SK-N-MC (cell line): ENCODE measurements at regions not wholly inside any gene's neighbourhood (a gene's known extent, or its start where the extent isn't known, plus 50 kb on each side); places are given as distances from the start of the nearest gene placed in this dataset.

Experiments
- DNase-seq: peaks from one replicate; pipeline ENCODE4 v3.0.0-alpha.2; 2011; ENCODE audit warnings: low read depth, low spot score
- H3K27ac ChIP-seq: fragments of 200-600 bp; sonication (generic); 2 replicates; pipeline ENCODE4 v1.5.1; 2016; ENCODE audit warnings: mixed run types
- H3K36me3 ChIP-seq: fragments of 200-600 bp; sonication (generic); 2 replicates; pipeline ENCODE4 v1.6.1; 2017; ENCODE audit warnings: antibody characterized with exemption, low read length, mixed read lengths; ENCODE audit not compliant: insufficient read depth
- H3K4me3 ChIP-seq: fragments of 200-600 bp; sonication (generic); 2 replicates; pipeline ENCODE4 v1.5.1; 2016
- H3K9ac ChIP-seq: fragments of 200-600 bp; sonication (generic); 2 replicates; pipeline ENCODE4 v1.8.0; 2017; ENCODE audit warnings: mixed run types, mixed read lengths; ENCODE audit not compliant: insufficient read length
- H3K9me3 ChIP-seq: fragments of 200-600 bp; sonication (generic); 2 replicates; pipeline ENCODE4 v1.6.1; 2017; ENCODE audit warnings: low read depth, mild to moderate bottlenecking, antibody characterized with exemption, low read length, moderate library complexity, mixed read lengths
- EZH2 ChIP-seq: fragments of 200-600 bp; sonication (generic); IDR thresholded peaks from one replicate; pipeline ENCODE4 v1.6.1; 2017; ENCODE audit warnings: antibody characterized with exemption
- FOXP2 ChIP-seq: optimal IDR thresholded peaks from 2 replicates; pipeline ENCODE3; 2011; ENCODE audit warnings: mild to moderate bottlenecking, moderate library complexity; ENCODE audit not compliant: insufficient read depth; ENCODE audit errors: extremely low read length, control extremely low read depth
- POLR2AphosphoS5 ChIP-seq: IDR thresholded peaks from 2 replicates; pipeline ENCODE4 v1.6.1; 2012; ENCODE audit warnings: mild to moderate bottlenecking, low read depth, low read length, borderline replicate concordance

DNA sequence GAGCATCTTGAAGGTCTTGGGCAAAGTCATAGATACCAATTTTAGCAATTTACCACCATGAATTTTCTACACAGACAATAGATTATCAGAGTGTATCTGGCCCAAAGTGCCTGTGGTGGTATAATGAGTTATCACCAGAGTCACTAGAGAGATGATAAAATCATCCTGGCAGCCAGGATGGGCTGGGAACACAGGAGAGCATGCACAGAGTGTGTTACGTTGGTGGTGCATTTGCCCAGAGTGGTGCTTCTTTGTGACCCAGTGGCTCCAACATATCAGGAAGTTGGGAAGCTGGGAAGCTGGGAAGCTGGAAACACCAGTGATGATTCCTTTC, 236.7 kb upstream of the PROX1 start:
- TF ChIP-seq EZH2: no peak
- Histone ChIP-seq H3K27ac (no peak overlapping the region), H3K4me3 (no peak overlapping the region), H3K36me3 (no peaks in the 10 kb centered on the region), H3K9ac (no peak overlapping the region), H3K9me3 (no peaks in the 10 kb centered on the region)
- DNase-seq: no peak

DNA sequence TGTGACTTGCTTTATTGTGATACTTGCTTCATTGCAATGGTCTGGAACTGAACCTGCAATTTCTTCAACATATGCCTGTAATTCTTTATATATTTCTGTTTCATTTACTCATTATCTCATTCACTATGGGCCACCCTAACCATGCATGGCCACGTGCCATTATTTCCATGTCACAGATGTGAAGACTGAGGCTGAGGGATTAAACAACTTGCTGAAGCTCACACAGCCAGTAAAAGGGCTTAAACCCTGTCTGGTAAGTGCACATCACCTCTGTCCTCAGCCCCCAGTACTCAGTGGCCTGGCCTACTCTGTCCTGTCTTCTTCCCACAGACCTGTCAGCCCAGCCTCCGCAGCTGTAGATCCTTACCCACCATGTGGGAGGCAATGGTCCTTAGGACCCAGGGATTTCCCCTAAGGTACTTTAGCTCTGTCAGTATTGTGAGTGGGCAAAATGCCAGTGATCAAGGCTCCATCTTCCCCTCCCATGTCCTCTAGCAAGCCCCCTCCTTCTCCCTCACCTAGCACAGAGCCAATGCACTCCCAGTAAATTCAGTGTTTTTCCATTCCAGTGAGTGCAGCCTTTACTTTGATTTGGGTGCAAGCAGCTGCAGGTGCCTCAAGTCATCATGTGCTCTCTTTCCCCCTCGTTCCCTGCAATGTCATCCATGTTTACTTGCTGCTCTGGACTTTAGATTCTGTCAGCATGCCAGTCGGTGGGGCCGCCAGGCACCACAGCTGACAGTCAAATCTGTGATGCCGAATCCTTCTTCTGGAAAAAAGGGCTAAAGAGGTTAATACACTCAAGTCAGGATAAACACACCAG, 228.2 kb upstream of the PROX1 start:
- Histone ChIP-seq H3K9me3 (no peaks in the 10 kb centered on the region), H3K36me3 (no peaks in the 10 kb centered on the region), H3K9ac (no peak overlapping the region), H3K27ac (no peak overlapping the region), H3K4me3 (no peak overlapping the region)
- no peak for DNase-seq
- TF ChIP-seq EZH2 (no peak), POLR2AphosphoS5 (no peak), FOXP2 (no peak)

DNA sequence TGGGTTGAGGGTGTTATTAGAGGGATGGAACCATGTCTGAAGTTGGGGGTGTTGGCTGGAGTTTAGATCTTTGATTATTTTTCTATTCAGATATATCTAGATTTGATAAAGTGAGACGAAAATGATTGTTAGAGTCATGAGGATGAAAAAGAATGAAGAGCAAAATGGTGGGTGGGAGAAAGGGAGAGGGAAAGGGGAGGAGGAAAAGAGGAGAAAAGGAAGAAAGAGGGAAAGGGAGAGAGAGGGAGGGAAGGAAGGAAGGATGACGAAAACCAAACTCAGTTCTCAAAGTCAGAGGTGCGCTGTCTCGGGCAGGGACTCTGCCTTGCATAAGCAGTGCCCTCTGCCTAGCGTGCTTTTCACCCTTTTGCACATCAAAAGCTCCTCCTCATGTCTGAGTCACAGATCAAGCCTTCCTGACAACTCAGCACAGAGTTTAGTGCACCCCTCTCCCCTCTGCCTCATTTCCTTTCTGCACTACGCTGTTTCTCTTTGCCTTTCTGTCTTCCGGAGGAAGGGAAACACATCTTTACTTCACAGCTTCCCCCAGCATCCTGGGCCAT, 225.8 kb upstream of the PROX1 start:
- no peaks in the 10 kb centered on the region for H3K9me3 ChIP-seq
- no peak overlapping the region for H3K4me3 ChIP-seq
- no peak for DNase-seq
- no peaks in the 10 kb centered on the region for H3K36me3 ChIP-seq
- H3K9ac ChIP-seq: no peak overlapping the region
- no peak overlapping the region for H3K27ac ChIP-seq
- TF ChIP-seq POLR2AphosphoS5 (no peak), EZH2 (no peak), FOXP2 (no peak)

DNA sequence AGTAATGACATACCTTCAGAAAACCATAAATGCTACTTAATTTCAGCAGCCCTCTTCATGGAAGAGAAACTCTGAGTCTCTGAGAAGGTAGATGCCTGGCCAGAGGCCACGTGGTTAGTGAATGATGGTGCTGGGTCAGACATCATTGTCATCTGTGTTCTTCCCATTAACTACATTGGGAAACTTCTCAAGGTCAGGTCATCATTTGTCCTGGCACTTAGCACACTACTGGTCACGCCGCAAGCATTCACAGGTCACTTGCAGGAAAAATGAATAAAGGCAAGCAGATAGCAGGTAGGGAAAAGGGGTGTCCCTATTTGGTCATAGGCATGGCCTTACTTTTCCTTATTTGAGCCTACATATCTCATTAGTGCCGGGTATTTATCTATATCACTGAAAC, 220.1 kb upstream of the PROX1 start:
- H3K36me3 ChIP-seq: no peaks in the 10 kb centered on the region
- H3K9ac ChIP-seq: no peak overlapping the region
- H3K9me3 ChIP-seq: no peaks in the 10 kb centered on the region
- no peak for DNase-seq
- H3K27ac ChIP-seq: no peak overlapping the region
- TF ChIP-seq POLR2AphosphoS5: no peak
- TF ChIP-seq FOXP2: no peak
- no peak for TF ChIP-seq EZH2
- H3K4me3 ChIP-seq: no peak overlapping the region

DNA sequence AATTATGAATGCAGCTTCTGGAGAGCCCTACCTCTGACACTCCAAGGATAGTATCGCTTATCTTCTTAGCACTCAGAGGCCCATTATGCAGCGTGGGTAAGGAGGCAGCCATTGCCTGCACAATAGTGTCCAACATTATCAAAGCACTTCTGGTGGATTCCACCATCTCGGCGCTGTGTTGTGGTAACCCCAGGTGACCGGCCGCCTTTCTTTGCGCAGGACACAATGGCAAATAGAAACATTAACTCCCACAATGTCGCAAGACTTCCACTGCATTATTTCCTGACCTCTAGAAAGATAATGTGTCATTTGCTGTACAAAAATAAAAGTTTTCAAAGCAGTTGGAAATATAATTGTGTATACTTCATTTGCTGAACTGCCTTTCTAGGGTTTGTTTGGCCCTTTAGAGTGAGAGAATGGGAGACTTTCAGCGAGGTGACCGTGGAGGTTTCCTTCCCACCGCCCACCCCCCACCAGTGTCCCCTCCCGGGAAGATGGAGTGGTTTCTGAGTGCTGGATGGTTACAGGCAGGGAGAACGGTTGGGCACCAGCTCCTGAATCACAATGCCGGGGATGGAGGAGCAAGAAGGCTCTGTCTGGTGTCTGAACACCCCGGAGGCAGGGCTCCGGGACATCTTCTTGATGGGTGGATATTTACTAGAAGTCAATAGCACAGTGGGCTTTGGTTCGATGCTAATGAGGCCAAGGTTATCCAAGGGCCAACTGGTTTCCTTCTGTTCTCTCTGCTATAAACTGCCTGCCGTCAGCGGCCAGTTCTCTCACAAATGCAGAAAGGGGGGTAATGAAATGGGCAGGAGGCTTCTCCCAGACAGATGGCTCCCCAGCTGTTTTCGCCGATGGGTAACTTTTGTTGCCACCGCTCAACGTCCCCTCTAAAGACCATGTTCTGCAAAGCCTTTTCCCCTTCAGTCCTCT, 215.4 kb upstream of the PROX1 start:
- TF ChIP-seq FOXP2 (no peak), EZH2 (no peak), POLR2AphosphoS5 (no peak)
- no peaks in the 10 kb centered on the region for H3K36me3 ChIP-seq
- no peak overlapping the region for H3K27ac ChIP-seq
- H3K9me3 ChIP-seq: no peaks in the 10 kb centered on the region
- H3K9ac ChIP-seq: no peak overlapping the region
- DNase-seq: no peak
- no peak overlapping the region for H3K4me3 ChIP-seq

DNA sequence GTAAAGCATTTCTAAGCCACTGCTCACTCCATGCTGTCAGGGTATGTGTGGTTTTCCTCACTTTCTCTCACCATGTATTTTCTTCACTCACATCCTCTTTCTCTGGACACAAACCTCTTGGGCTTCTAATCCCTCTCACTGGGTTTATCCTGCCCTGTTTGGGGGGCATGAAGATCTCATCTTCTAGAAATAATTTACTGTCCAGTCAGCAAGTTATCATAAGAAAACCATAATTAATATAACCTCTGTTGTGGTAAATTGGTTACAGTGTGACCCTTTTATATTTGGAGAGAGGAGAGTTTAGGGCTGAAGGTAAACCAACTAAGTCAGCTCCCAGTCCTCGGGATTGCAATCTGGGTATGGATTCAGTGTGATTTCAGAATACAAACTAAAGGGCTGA, 213.8 kb upstream of the PROX1 start:
- no peak overlapping the region for H3K27ac ChIP-seq
- H3K9ac ChIP-seq: no peak overlapping the region
- no peaks in the 10 kb centered on the region for H3K36me3 ChIP-seq
- H3K4me3 ChIP-seq: no peak overlapping the region
- no peak for TF ChIP-seq FOXP2
- TF ChIP-seq EZH2: no peak
- TF ChIP-seq POLR2AphosphoS5: no peak
- H3K9me3 ChIP-seq: no peaks in the 10 kb centered on the region
- DNase-seq: no peak

DNA sequence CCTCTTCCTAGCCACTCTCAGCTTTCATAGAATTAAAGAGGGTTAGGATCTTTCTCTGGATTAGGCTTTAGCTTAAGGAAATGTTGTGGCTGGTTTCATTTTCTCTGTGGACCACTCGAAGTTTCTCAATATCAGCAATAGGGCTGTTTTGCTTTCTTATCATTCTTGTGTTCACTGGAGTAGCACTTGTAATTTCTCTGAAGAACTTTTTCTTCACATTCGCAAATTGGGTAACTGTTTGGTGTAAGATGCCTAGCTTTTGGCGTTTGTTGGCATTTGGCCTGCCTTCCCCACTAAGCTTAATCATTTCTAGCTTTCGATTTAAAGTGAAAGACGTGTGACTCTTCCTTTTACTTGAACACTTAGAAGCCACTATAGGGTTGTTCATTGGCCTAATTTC, 210.8 kb upstream of the PROX1 start:
- no peak for TF ChIP-seq FOXP2
- H3K9ac ChIP-seq: no peak overlapping the region
- no peaks in the 10 kb centered on the region for H3K9me3 ChIP-seq
- no peak overlapping the region for H3K27ac ChIP-seq
- DNase-seq: no peak
- no peak overlapping the region for H3K4me3 ChIP-seq
- no peaks in the 10 kb centered on the region for H3K36me3 ChIP-seq

DNA sequence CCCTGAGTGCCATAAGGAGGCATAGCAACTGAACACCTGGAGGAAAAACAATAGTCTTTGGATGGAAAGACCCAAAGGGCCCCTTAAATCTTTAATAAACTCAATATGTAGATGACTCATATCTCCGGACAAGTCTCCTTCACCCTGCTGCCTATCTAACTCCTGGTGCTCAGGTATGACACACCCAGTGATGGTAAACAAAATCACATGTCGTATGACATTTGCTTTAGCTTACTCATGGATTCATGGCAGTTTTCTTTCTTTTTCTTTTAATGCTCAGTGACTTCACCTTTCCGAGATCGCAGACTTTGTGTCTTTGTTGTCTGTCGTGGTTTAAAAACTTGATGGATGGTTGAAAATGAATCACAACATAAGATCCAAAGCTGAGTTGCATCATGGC, 208.5 kb upstream of the PROX1 start:
- no peak overlapping the region for H3K4me3 ChIP-seq
- no peaks in the 10 kb centered on the region for H3K36me3 ChIP-seq
- DNase-seq: no peak
- H3K9ac ChIP-seq: no peak overlapping the region
- H3K27ac ChIP-seq: no peak overlapping the region
- no peaks in the 10 kb centered on the region for H3K9me3 ChIP-seq
- no peak for TF ChIP-seq POLR2AphosphoS5
